Keratinocyte (primary cell): ENCODE measurements at regions not wholly inside any gene's neighbourhood (a gene's known extent, or its start where the extent isn't known, plus 50 kb on each side); places are given as distances from the start of the nearest gene placed in this dataset.

Source experiments
- DNase-seq: peaks from one replicate; pipeline ENCODE4 v3.0.0-alpha.2; 2011; ENCODE audit warnings: low read depth, missing footprints, low spot score
- FAIRE-seq: peaks from 2 replicates; lab custom pipeline; 2011; peaks lifted over from hg19 to GRCh38; lab: Jason Lieb, UNC
- H2AFZ ChIP-seq: 2 replicates; pipeline ENCODE4 v1.6.0; 2012; ENCODE audit warnings: low read length, control low read depth, inconsistent platforms; ENCODE audit not compliant: control insufficient read depth
- H3K27ac ChIP-seq: 2 replicates; pipeline ENCODE4 v1.5.1; 2011; ENCODE audit warnings: low read length; ENCODE audit not compliant: control insufficient read depth, insufficient read depth
- H3K27me3 ChIP-seq: 3 replicates; pipeline ENCODE4 v1.6.0; 2011; ENCODE audit warnings: low read length; ENCODE audit not compliant: control insufficient read depth, insufficient read depth; ENCODE audit errors: extremely low read depth
- H3K36me3 ChIP-seq, 2 experiments: 2 replicates in 1 of 2; 3 replicates in 1 of 2; pipeline ENCODE4 v1.5.1; 2011; ENCODE audit warnings: low read length in 2 of 2, mild to moderate bottlenecking in 1 of 2; ENCODE audit not compliant: control insufficient read depth in 2 of 2, insufficient read depth in 2 of 2; ENCODE audit errors: extremely low read depth in 1 of 2
- H3K4me1 ChIP-seq: 3 replicates; pipeline ENCODE4 v1.5.1; 2011; ENCODE audit warnings: low read length; ENCODE audit not compliant: control insufficient read depth, insufficient read depth; ENCODE audit errors: extremely low read depth
- H3K4me2 ChIP-seq: 3 replicates; pipeline ENCODE4 v1.6.0; 2011; ENCODE audit warnings: low read depth, low read length; ENCODE audit not compliant: control insufficient read depth, insufficient read depth; ENCODE audit errors: extremely low read depth
- H3K4me3 ChIP-seq, 3 experiments: fragments of 200-600 bp in 1 of 3; sonication (generic) in 1 of 3; 2 replicates in 2 of 3; 3 replicates in 1 of 3; pipeline ENCODE4 v1.5.1; 2011 to 2016; ENCODE audit warnings: low read length in 3 of 3, mild to moderate bottlenecking in 3 of 3, control low read depth in 2 of 3, inconsistent platforms in 1 of 3, low read depth in 1 of 3, mixed read lengths in 1 of 3, mixed run types in 1 of 3, moderate library complexity in 1 of 3; ENCODE audit not compliant: control insufficient read depth in 2 of 3, insufficient read depth in 2 of 3; ENCODE audit errors: extremely low read depth in 1 of 3
- H3K79me2 ChIP-seq: 2 replicates; pipeline ENCODE4 v1.6.0; 2012; ENCODE audit warnings: low read length; ENCODE audit not compliant: control insufficient read depth, insufficient read depth
- H3K9ac ChIP-seq: 3 replicates; pipeline ENCODE4 v1.6.0; 2011; ENCODE audit warnings: low read length; ENCODE audit not compliant: control insufficient read depth, insufficient read depth; ENCODE audit errors: extremely low read depth
- H3K9me1 ChIP-seq: 3 replicates; pipeline ENCODE4 v1.6.0; 2011; ENCODE audit warnings: low read length; ENCODE audit not compliant: control insufficient read depth, insufficient read depth; ENCODE audit errors: extremely low read depth
- H3K9me3 ChIP-seq: 2 replicates; pipeline ENCODE4 v1.5.1; 2012; ENCODE audit warnings: low read depth, low read length; ENCODE audit not compliant: control insufficient read depth
- H4K20me1 ChIP-seq: 3 replicates; pipeline ENCODE4 v1.6.0; 2011; ENCODE audit warnings: low read length; ENCODE audit not compliant: control insufficient read depth, insufficient read depth; ENCODE audit errors: extremely low read depth
- EZH2 ChIP-seq: IDR thresholded peaks from one replicate; pipeline ENCODE4 v1.6.1; 2012; ENCODE audit warnings: inconsistent platforms, mild to moderate bottlenecking, low read length, moderate library complexity
- dilution Hi-C: fragments of 300-500 bp; cut with MboI; formaldehyde crosslinking; loops from one replicate; pipeline ENCODE4 v1.7.0; 2020; ENCODE audit warnings: low sequenced_read_pairs; ENCODE audit not compliant: extremely low pct_ligation_motif_present
- TF ChIP-seq, protein P1 (sequence below), 3 experiments: IDR thresholded peaks in 1 of 3; conservative IDR thresholded peaks in 1 of 3; optimal IDR thresholded peaks in 1 of 3; 2 replicates in 2 of 3; 3 replicates in 1 of 3; pipeline versions ENCODE3 to v1.5.1; 2011; ENCODE audit warnings: low read length in 3 of 3, mild to moderate bottlenecking in 3 of 3, moderate library complexity in 2 of 3, control low read depth in 1 of 3, inconsistent platforms in 1 of 3; ENCODE audit not compliant: insufficient read depth in 2 of 3; ENCODE audit errors: extremely low read depth in 1 of 3

GRCh38 chr4:163790231-163790630, 295.7 kb downstream of the TMA16 start:
- Histone ChIP-seq H3K4me1 (no peaks in the 10 kb centered on the region), H3K9me1 (no peaks in the 10 kb centered on the region), H3K27ac (no peak overlapping the region), H3K4me2 (no peak overlapping the region), H3K27me3 (no peaks in the 10 kb centered on the region), H3K36me3 (no peaks in the 10 kb centered on the region), H3K79me2 (no peaks in the 10 kb centered on the region), H3K9ac (no peak overlapping the region), H2AFZ (no peak overlapping the region), H3K4me3 (no peak overlapping the region), H4K20me1 (no peaks in the 10 kb centered on the region), H3K9me3 (no peaks in the 10 kb centered on the region)
- TF ChIP-seq EZH2, result no peak
- TF ChIP-seq, protein P1, sequence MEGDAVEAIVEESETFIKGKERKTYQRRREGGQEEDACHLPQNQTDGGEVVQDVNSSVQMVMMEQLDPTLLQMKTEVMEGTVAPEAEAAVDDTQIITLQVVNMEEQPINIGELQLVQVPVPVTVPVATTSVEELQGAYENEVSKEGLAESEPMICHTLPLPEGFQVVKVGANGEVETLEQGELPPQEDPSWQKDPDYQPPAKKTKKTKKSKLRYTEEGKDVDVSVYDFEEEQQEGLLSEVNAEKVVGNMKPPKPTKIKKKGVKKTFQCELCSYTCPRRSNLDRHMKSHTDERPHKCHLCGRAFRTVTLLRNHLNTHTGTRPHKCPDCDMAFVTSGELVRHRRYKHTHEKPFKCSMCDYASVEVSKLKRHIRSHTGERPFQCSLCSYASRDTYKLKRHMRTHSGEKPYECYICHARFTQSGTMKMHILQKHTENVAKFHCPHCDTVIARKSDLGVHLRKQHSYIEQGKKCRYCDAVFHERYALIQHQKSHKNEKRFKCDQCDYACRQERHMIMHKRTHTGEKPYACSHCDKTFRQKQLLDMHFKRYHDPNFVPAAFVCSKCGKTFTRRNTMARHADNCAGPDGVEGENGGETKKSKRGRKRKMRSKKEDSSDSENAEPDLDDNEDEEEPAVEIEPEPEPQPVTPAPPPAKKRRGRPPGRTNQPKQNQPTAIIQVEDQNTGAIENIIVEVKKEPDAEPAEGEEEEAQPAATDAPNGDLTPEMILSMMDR (optimal IDR thresholded peaks at IDR 0.05 in 1 of 3, IDR thresholded peaks at IDR 0.05 in 1 of 3, conservative IDR thresholded peaks at IDR 0.05 in 1 of 3; ENCODE audit: extremely low read depth in 1 of 3, insufficient read depth in 2 of 3, low read length in 3 of 3), result no peak
- dilution Hi-C loops, result no loop called here
- DNase-seq, result no peak
- FAIRE-seq, result no peak

GRCh38 chr4:163795885-163796284, 301.4 kb downstream of the TMA16 start:
- Histone ChIP-seq H3K9me3 (no peaks in the 10 kb centered on the region), H3K27ac (no peak overlapping the region), H3K4me3 (no peak overlapping the region), H3K4me1 (no peaks in the 10 kb centered on the region), H3K4me2 (no peak overlapping the region), H4K20me1 (no peaks in the 10 kb centered on the region), H2AFZ (no peak overlapping the region), H3K79me2 (no peaks in the 10 kb centered on the region), H3K27me3 (no peaks in the 10 kb centered on the region), H3K9ac (no peak overlapping the region), H3K36me3 (no peaks in the 10 kb centered on the region), H3K9me1 (no peaks in the 10 kb centered on the region)
- DNase-seq, result no peak
- dilution Hi-C loops, result no loop called here
- FAIRE-seq, result no peak
- TF ChIP-seq, protein P1 (optimal IDR thresholded peaks at IDR 0.05 in 1 of 3, IDR thresholded peaks at IDR 0.05 in 1 of 3, conservative IDR thresholded peaks at IDR 0.05 in 1 of 3; ENCODE audit: extremely low read depth in 1 of 3, insufficient read depth in 2 of 3, low read length in 3 of 3), result no peak
- no peak for TF ChIP-seq EZH2
